ENCODE measurements at regions not wholly inside any gene's neighbourhood (a gene's known extent, or its start where the extent isn't known, plus 50 kb on each side); places are given as distances from the start of the nearest gene placed in this dataset.
A peak's percentile ranks its signal among the peaks of the same experiment; 100 is the strongest.

DNA sequence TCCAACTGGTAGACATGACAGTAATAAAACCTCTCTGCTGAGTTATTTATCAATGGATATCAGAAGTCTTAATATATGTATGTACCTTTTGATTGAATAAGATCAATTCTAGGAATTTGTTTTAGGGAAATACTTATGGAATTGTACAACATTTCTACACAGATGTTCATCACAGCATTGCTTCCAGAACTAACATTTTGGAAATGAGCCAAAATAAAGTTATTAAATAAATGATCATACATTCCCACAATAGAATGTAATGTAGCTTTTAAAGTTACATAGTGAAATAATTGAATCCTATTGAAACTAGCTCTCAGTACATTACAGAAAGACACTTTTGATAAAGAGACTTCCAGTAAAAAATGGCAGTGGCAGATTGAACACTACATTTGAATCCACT lies 481.6 kb upstream of the LRRN3 start:
- DNase-seq = no peak

DNA sequence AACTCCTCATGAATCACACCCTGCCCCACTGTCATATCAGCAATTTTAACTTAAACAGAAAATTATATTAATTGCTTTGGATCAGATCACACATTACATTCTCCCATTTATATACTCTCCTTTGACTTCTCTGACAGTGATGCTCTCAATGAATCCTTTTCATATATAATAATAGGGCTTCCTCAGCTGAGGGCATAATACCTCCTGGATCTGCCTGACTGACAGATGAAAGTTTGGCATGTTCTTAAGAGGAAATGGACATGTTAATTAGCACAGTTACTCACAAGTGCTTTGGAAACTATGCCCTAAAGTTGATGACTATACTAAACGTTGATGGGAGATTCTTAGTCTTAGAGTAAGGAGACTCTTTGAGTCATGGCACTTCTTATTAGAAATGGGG lies 478.2 kb upstream of the LRRN3 start:
- DNase-seq = peak; percentile 14
